RWPE2 (cell line): ENCODE measurements at regions not wholly inside any gene's neighbourhood (a gene's known extent, or its start where the extent isn't known, plus 50 kb on each side); places are given as distances from the start of the nearest gene placed in this dataset.
"Not testable (repeated sequence)": the region's sequence is repeated elsewhere in the genome, so short reads cannot be mapped to it uniquely, and the experiment has no call there.

Experiments used
- ATAC-seq: fragments of 200-7000 bp; cut with Tn5 transposase; 3 replicates; pipeline ENCODE4 v1.9.1; 2021; ENCODE audit warnings: low read depth
- DNase-seq: peaks from one replicate; pipeline ENCODE4 v3.0.0-alpha.2; 2020; ENCODE audit warnings: low spot score
- H3K27ac ChIP-seq: fragments of 450-650 bp; 2 replicates; pipeline ENCODE4 v1.5.1; 2017; ENCODE audit warnings: mild to moderate bottlenecking; ENCODE audit not compliant: poor library complexity, severe bottlenecking
- H3K27me3 ChIP-seq: fragments of 250-450 bp; sonication (Bioruptor Pico); 2 replicates; pipeline ENCODE4 v1.5.1; 2021; ENCODE audit warnings: mild to moderate bottlenecking, moderate library complexity; ENCODE audit not compliant: insufficient read depth, poor library complexity, severe bottlenecking
- H3K36me3 ChIP-seq: fragments of 250-450 bp; sonication (Bioruptor Pico); 2 replicates; pipeline ENCODE4 v1.5.1; 2020; ENCODE audit warnings: low read depth, mild to moderate bottlenecking, moderate library complexity
- H3K4me1 ChIP-seq: fragments of 250-450 bp; sonication (Bioruptor Pico); 2 replicates; pipeline ENCODE4 v1.5.1; 2021; ENCODE audit warnings: mild to moderate bottlenecking, moderate library complexity; ENCODE audit not compliant: insufficient read depth, poor library complexity, severe bottlenecking
- H3K4me3 ChIP-seq: fragments of 250-450 bp; sonication (Bioruptor Pico); 2 replicates; pipeline ENCODE4 v1.5.1; 2021; ENCODE audit warnings: mild to moderate bottlenecking, moderate library complexity; ENCODE audit not compliant: severe bottlenecking
- H3K9me3 ChIP-seq: fragments of 250-450 bp; sonication (Bioruptor Pico); 2 replicates; pipeline ENCODE4 v1.5.1; 2021; ENCODE audit warnings: mild to moderate bottlenecking, moderate library complexity; ENCODE audit not compliant: severe bottlenecking
- CTCF ChIP-seq: fragments of 450-650 bp; IDR thresholded peaks from one replicate; pipeline ENCODE4 v1.5.1; 2017; ENCODE audit warnings: mild to moderate bottlenecking, moderate library complexity; ENCODE audit not compliant: poor library complexity, severe bottlenecking

- TF ChIP-seq CTCF, result no peak
- DNase-seq, result no peak
- H3K36me3 ChIP-seq, result no peaks in the 10 kb centered on the region
- H3K4me1 ChIP-seq, result no peaks in the 10 kb centered on the region
- no peak overlapping the region for H3K27ac ChIP-seq
- ATAC-seq, result no peak
- H3K27me3 ChIP-seq, result no peaks in the 10 kb centered on the region
- H3K9me3 ChIP-seq, result peaks cover 2% of the 10 kb centered on the region
- H3K4me3 ChIP-seq, result no peak overlapping the region
These were observed 145.0 kb upstream of the PKP2 start for GRCh38 chr12:33041562-33041961.

GRCh38 chr12:33033999-33034398 is 137.4 kb upstream of the PKP2 start:
- H3K4me1 ChIP-seq, H3K27ac ChIP-seq, DNase-seq, H3K36me3 ChIP-seq, ATAC-seq, H3K4me3 ChIP-seq, H3K27me3 ChIP-seq, H3K9me3 ChIP-seq: not testable (repeated sequence)

- Histone ChIP-seq H3K36me3 (no peaks in the 10 kb centered on the region), H3K4me3 (no peak overlapping the region), H3K27me3 (no peaks in the 10 kb centered on the region), H3K9me3 (no peaks in the 10 kb centered on the region), H3K27ac (no peak overlapping the region), H3K4me1 (no peaks in the 10 kb centered on the region)
- ATAC-seq (no peak), DNase-seq (no peak)
- no peak for TF ChIP-seq CTCF
These were observed 130.2 kb upstream of the PKP2 start for GRCh38 chr12:33026791-33027190.

GRCh38 chr12:33022724-33023123 is 126.1 kb upstream of the PKP2 start:
- H3K27ac ChIP-seq, H3K27me3 ChIP-seq, H3K36me3 ChIP-seq, H3K4me1 ChIP-seq, ATAC-seq, DNase-seq, H3K4me3 ChIP-seq, H3K9me3 ChIP-seq: not testable (repeated sequence)

- H3K4me1 ChIP-seq, ATAC-seq, H3K36me3 ChIP-seq, H3K4me3 ChIP-seq, H3K27me3 ChIP-seq, DNase-seq, H3K27ac ChIP-seq, H3K9me3 ChIP-seq: not testable (repeated sequence)
These were observed 120.5 kb upstream of the PKP2 start for GRCh38 chr12:33017029-33017428.

- no peak overlapping the region for H3K27ac ChIP-seq
- H3K9me3 ChIP-seq, result peaks cover 3% of the 10 kb centered on the region
- peak; percentile 83 for ATAC-seq
- DNase-seq, result no peak
- no peaks in the 10 kb centered on the region for H3K36me3 ChIP-seq
- no peak overlapping the region for H3K4me3 ChIP-seq
- peaks cover 3% of the 10 kb centered on the region for H3K4me1 ChIP-seq
- no peak for TF ChIP-seq CTCF
- no peaks in the 10 kb centered on the region for H3K27me3 ChIP-seq
These were observed 115.6 kb upstream of the PKP2 start for GRCh38 chr12:33012226-33012625.
